HG03108 (cell line): ENCODE measurements at regions not wholly inside any gene's neighbourhood (a gene's known extent, or its start where the extent isn't known, plus 50 kb on each side); places are given as distances from the start of the nearest gene placed in this dataset.

Experiments
- ATAC-seq: cut with Tn5 transposase; IDR thresholded peaks from one replicate; pipeline ENCODE4 v1.9.1; 2021; ENCODE audit warnings: moderate library complexity; ENCODE audit not compliant: unreplicated experiment

DNA sequence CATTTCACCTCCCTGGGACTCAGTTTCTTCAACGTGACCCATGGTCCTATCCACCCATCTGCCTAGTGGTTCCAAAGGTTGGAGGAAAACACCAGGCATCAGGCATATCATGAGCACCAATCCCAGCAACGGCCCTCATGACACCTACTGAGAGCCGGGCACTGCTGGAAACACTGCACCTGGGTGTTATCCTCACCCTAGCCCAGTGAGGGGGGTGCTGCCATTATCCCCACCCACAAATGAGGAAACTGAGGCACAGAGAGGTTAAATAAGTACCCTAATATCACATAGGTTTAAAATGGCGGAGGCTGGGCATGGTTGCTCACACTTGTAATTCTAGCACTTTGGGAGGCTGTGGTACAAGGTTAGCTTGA, 206.9 kb downstream of the MATN1 start:
- no peak for ATAC-seq

- ATAC-seq, result no peak
Observed at GRCh38 chr1:30515755-30516484, 207.5 kb downstream of the MATN1 start.

DNA sequence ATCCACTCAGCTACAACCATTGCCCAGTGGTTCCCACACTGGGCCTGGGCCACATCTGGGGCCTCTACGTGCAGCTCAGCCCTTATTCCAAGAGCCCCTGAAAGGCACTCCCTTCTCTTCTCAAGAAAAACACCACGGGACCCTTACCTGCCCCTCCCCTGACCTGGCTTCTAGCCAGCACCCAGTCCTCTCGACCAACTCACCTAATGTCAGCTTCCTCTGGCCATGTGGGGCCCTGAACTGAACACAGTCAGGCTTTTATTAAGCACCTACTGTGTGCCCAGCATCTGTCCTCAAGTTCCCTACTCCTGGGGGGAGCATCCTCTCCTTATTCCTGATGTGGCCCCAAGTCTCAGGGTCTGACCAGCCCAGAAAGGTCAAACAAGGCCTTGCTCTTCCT, 208.4 kb downstream of the MATN1 start:
- no peak for ATAC-seq

DNA sequence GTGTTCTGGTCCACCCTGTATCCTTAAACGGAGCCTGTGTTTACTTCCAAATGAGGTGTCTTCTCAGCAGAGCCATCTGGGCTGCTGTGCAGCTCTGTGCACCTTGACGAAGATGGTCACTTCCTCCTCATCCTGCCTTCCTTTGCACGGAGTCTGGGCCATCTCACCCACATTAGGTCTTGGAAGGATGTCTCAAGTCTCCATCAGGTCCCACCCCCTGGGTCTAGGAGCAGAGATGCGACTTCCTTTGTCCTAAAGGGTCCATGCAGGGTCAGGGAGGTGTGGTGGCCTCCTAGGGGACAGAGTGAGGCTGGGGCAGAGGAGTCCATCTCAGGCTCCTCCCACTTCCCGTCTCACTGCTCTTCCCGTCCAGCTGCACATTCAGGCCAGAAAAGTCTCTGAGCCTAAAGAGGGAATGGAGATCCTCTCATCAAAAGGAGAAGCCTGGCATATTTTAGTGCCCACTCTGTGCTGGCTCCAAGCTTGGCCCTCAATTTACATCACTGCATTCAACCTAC, 209.2 kb downstream of the MATN1 start:
- no peak for ATAC-seq

DNA sequence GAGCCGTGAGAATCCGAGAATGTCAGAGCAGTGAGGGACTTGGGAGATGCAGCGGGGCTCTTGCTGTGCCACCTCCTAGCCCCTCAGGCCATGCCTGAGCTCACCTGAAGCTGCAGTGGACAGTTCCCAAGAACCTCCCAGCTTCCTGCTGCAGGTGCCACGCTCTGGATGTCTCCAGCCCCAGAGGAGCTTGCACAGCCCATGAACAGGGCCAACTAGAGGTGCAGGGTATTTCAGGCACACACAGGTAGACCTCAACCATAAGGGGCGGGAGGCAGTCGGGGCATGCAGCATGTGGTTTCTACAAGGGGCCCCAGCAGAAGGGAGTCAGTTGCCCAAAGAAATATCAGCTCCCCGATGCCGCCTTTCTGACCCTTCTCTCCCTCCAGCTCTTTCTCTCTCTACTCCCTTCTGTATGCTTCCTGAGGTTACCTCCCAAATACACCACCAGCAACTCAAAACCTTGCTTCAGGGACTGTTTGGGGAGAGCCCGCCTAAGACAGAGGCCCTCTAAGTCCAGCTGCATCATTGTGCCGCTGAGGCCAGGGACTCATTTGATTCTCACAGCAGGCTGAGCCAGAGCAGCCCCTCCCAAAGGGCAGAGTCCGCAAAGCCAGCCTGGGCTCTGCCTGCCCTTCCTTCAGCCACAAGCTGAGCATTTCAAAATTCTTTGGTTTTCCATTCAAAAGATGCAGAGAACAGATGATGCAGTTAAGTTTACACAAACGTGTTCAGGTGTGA, 209.8 kb downstream of the MATN1 start:
- no peak for ATAC-seq

DNA sequence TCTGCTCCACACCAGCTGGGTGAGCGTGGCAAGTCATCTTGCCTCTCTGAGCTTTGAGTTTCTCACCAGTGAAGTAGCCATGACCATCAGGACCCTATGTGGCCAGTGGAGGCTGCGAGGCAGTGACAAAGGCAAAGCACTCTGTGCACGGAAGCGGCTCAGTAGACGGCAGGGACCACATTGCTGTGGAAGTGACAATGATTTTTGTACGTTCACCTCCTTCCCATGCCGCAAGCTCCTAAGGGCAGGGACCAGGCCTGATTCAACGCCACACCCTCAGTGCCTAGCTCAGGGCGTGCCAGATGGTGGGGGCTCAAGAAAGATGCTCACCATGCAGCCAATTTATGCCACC, 210.5 kb downstream of the MATN1 start:
- ATAC-seq, result no peak

GRCh38 chr1:30511991-30512913, 211.1 kb downstream of the MATN1 start:
- ATAC-seq, result no peak

GRCh38 chr1:30511563-30511962, 211.8 kb downstream of the MATN1 start:
- no peak for ATAC-seq

DNA sequence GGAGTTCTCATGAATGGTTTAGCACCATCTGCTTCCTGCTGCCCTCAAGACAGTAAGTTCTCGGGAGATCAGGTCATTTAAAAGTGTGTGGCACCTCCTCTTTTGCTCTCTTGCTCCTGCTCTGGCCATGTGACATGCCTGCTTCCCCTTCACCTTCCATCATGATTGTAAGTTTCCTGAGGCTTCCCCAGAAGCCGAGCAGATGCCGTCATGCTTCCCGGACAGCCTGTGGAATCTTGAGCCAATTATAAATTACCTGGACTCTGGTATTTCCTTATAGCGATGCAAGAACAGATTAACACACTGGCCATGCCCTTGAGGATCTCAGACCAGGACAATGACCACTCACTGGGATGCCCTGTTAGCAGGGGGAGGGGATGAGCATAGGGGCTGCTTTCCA, 212.3 kb downstream of the MATN1 start:
- no peak for ATAC-seq

- no peak for ATAC-seq
Observed at GRCh38 chr1:30509670-30510069, 213.7 kb downstream of the MATN1 start.

GRCh38 chr1:30508611-30509010, 214.8 kb downstream of the MATN1 start:
- ATAC-seq, result no peak

- no peak for ATAC-seq
Observed at GRCh38 chr1:30508175-30508448, 215.3 kb downstream of the MATN1 start.

GRCh38 chr1:30507401-30508174, 215.8 kb downstream of the MATN1 start:
- no peak for ATAC-seq

DNA sequence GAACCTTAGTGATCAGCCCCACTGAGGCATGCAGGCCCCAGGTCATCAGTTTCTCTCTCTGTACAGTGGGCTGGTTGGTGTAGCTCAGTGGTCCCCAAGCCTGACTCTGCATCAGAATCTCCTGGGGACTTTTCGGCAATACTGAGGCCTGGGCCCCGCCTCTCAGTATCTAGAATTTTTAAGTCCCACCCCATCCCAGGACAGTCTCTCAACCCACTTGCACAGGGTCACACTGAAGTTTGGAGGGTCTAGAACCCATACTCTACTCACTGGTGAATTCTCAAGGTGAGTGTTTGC, 216.4 kb downstream of the MATN1 start:
- no peak for ATAC-seq

DNA sequence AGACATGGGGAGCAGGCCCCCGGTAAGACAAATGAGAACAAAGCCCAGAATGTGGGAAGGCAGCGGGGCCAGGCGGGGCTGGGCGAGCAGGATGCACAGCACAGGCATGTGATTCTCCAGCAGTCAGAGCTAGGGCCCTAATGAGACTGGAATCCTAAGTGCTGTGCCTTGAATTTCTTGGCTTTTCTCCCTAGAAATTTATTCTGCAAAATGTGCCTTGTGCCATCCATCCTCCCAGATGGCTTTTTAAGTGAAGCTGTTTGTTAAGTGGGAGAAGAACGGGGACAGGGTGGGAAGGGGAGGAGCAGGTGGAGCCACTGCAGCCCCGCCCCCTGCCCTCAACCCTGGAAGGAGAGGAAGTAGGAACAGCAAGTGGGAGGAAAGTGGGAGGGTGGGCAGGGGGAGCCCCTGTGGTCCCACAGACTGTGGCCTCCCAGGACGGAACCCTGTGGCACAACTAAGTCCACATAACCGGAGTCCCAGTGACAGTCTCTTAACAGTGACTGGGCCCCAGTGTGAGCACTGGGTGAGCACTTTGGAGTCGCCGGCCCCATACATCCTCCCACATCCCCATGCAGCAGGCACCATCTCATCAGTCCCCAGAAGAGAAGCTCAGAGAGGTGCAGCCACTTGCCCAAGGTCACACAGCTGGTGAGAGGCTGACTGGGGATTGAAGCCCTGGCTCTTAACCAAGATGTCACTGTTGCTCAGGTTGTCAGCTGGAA, 216.9 kb downstream of the MATN1 start:
- ATAC-seq, result no peak

DNA sequence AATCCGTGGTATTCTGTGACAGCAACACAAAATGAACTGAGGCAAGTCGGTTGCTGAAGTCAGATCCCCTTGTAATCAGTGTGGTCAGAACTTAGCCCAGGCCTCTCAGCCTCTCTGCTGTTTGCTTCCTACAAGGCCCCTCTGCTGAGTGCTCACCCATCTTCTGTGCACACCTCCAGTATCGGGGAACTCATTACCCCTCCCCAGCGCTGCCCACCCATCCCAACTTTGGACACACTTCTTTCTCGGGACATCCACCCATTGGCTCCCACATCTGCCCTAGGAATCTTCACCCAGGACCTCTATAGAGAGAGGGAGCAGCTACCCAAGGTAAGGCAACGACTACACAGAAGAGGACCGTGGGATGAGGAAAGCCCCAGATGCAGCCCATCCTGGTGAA, 217.5 kb downstream of the MATN1 start:
- ATAC-seq, result no peak

- ATAC-seq, result no peak
Observed at GRCh38 chr1:30492451-30492850, 230.9 kb downstream of the MATN1 start.

DNA sequence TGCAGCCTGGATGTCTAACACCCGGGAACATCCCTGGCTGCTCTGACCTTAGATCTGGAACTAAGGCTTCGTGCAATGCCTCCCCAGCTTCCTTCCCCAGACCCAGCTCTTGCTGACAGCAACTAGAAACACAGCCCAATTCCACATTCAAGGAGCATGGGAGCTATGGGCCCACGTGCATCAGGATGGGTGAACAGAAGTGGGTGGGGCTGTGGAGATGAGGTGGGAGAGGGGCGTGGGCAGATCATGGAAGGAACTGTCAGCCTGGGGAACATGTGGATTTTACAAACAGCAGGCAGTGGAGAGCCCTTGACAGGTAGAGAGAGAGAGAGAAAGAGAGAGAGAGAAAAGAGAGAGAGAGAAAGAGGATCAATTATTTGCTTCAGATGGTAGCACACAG, 231.6 kb downstream of the MATN1 start:
- ATAC-seq, result no peak

GRCh38 chr1:30490554-30491053, 232.8 kb downstream of the MATN1 start:
- ATAC-seq, result no peak

- ATAC-seq, result no peak
Observed at GRCh38 chr1:30489737-30490389, 233.5 kb downstream of the MATN1 start.
